ENCODE measurements at regions not wholly inside any gene's neighbourhood (a gene's known extent, or its start where the extent isn't known, plus 50 kb on each side); places are given as distances from the start of the nearest gene placed in this dataset.

- no peak for TF ChIP-seq ZNF148 (tag by site-specific recombination; IDR thresholded peaks at IDR 0.05; ENCODE audit: borderline replicate concordance)
- no peak for TF ChIP-seq ZNF169 (tag by site-specific recombination; IDR thresholded peaks at IDR 0.05)
- TF ChIP-seq ZNF16 (tag by site-specific recombination; IDR thresholded peaks at IDR 0.05; ENCODE audit: low read depth) = no peak
- no peak for TF ChIP-seq KLF7 (tag by site-specific recombination; IDR thresholded peaks at IDR 0.05; ENCODE audit: borderline replicate concordance)
These were observed 251.0 kb upstream of the TNRC6C start (continued) for GRCh38 chr17:77707546-77707945.

GRCh38 chr17:77708049-77708448 lies 250.5 kb upstream of the TNRC6C start:
- CTCF ChIA-PET = interaction anchor here (0.6 kb wide), 1 partner anchor 125 kb away, joined by 4 read pairs; no protein-coding TSS in a partner anchor
- no peaks in the 10 kb centered on the region for H3K36me3 ChIP-seq (ENCODE audit: control insufficient read depth in 2 of 2, insufficient read depth in 1 of 2, low read length in 2 of 2)
- no peaks in the 10 kb centered on the region; the same call in 1 of the 2 replicates for H3K9me3 ChIP-seq (ENCODE audit: control insufficient read depth, insufficient read depth, low read depth, low read length)
- TF ChIP-seq SP2 (tag by site-specific recombination; IDR thresholded peaks at IDR 0.05) (no peak), ZNF621 (tag by site-specific recombination; IDR thresholded peaks at IDR 0.05) (no peak), GLI4 (tag by site-specific recombination; IDR thresholded peaks at IDR 0.05) (no peak), ZNF548 (tag by site-specific recombination; IDR thresholded peaks at IDR 0.05) (peak; percentile 79; the same call in 1 of the 2 replicates), PRDM1 (tag by site-specific recombination; IDR thresholded peaks at IDR 0.05) (no peak), AEBP2 (tag by site-specific recombination; IDR thresholded peaks at IDR 0.05; ENCODE audit: borderline replicate concordance) (no peak), ZFP41 (tag by site-specific recombination; IDR thresholded peaks at IDR 0.05; ENCODE audit: borderline replicate concordance) (no peak)
- no peaks in the 10 kb centered on the region for H3K4me1 ChIP-seq (ENCODE audit: control insufficient read depth, insufficient read depth, low read length)
- POLR2A ChIA-PET = no interaction called here
- H3K27ac ChIP-seq (ENCODE audit: extremely low read depth, low read depth, low read length) = no peak overlapping the region
- H3K4me3 ChIP-seq (ENCODE audit: low read depth, low read length) = no peak overlapping the region

- no peak overlapping the region for H3K27ac ChIP-seq (ENCODE audit: extremely low read depth, low read depth, low read length)
- ChIA-PET CTCF (interaction anchor here (1.6 kb wide), 1 partner anchor 32 kb away, joined by 4 read pairs; no protein-coding TSS in a partner anchor), POLR2A (interaction anchor here (2.0 kb wide), 1 partner anchor 249 kb away, joined by 12 read pairs; the partner anchor contains the start of gene TNRC6C)
- no peaks in the 10 kb centered on the region for H3K4me1 ChIP-seq (ENCODE audit: control insufficient read depth, insufficient read depth, low read length)
- no peaks in the 10 kb centered on the region for H3K36me3 ChIP-seq (ENCODE audit: control insufficient read depth in 2 of 2, insufficient read depth in 1 of 2, low read length in 2 of 2)
- H3K4me3 ChIP-seq (ENCODE audit: low read depth, low read length) = no peak overlapping the region
- TF ChIP-seq ZNF133 (tag by site-specific recombination; IDR thresholded peaks at IDR 0.05) (peak; percentile 20; the same call in 1 of the 2 replicates), YY2 (tag by site-specific recombination; IDR thresholded peaks at IDR 0.05) (no peak), ZNF433 (tag by site-specific recombination; IDR thresholded peaks at IDR 0.05; ENCODE audit: low read depth) (no peak)
- H3K9me3 ChIP-seq (ENCODE audit: control insufficient read depth, insufficient read depth, low read depth, low read length) = no peaks in the 10 kb centered on the region; the same call in 1 of the 2 replicates
These were observed 249.6 kb upstream of the TNRC6C start for GRCh38 chr17:77708936-77709335.

GRCh38 chr17:77709594-77709993 lies 248.9 kb upstream of the TNRC6C start:
- no peaks in the 10 kb centered on the region; the same call in 1 of the 2 replicates for H3K9me3 ChIP-seq (ENCODE audit: control insufficient read depth, insufficient read depth, low read depth, low read length)
- ChIA-PET POLR2A (interaction anchor here (2.0 kb wide), 1 partner anchor 249 kb away, joined by 12 read pairs; the partner anchor contains the start of gene TNRC6C), CTCF (interaction anchor here (1.3 to 1.6 kb wide), 2 partner anchors 31 to 310 kb away, joined by 4 read pairs; no protein-coding TSS in a partner anchor)
- H3K4me1 ChIP-seq (ENCODE audit: control insufficient read depth, insufficient read depth, low read length) = no peaks in the 10 kb centered on the region
- no peaks in the 10 kb centered on the region for H3K36me3 ChIP-seq (ENCODE audit: control insufficient read depth in 2 of 2, insufficient read depth in 1 of 2, low read length in 2 of 2)
- H3K4me3 ChIP-seq (ENCODE audit: low read depth, low read length) = no peak overlapping the region
- H3K27ac ChIP-seq (ENCODE audit: extremely low read depth, low read depth, low read length) = no peak overlapping the region
- TF ChIP-seq ZNF623 (tag by site-specific recombination; IDR thresholded peaks at IDR 0.05) (no peak), ZNF148 (tag by site-specific recombination; IDR thresholded peaks at IDR 0.05; ENCODE audit: borderline replicate concordance) (no peak), GLI4 (tag by site-specific recombination; IDR thresholded peaks at IDR 0.05) (no peak), ZNF121 (tag by site-specific recombination; IDR thresholded peaks at IDR 0.05) (no peak), SALL2 (tag by site-specific recombination; IDR thresholded peaks at IDR 0.05; ENCODE audit: borderline replicate concordance) (no peak), ZNF202 (tag by site-specific recombination; IDR thresholded peaks at IDR 0.05; ENCODE audit: borderline replicate concordance) (no peak), ZNF585B (tag by site-specific recombination; IDR thresholded peaks at IDR 0.05) (no peak), ZSCAN5A (tag by site-specific recombination; IDR thresholded peaks at IDR 0.05) (no peak), GLI2 (tag by site-specific recombination; IDR thresholded peaks at IDR 0.05; ENCODE audit: borderline replicate concordance, low read depth) (no peak), ZSCAN23 (tag by site-specific recombination; IDR thresholded peaks at IDR 0.05) (no peak)
